ENCODE measurements at regions not wholly inside any gene's neighbourhood (a gene's known extent, or its start where the extent isn't known, plus 50 kb on each side); places are given as distances from the start of the nearest gene placed in this dataset.

DNA sequence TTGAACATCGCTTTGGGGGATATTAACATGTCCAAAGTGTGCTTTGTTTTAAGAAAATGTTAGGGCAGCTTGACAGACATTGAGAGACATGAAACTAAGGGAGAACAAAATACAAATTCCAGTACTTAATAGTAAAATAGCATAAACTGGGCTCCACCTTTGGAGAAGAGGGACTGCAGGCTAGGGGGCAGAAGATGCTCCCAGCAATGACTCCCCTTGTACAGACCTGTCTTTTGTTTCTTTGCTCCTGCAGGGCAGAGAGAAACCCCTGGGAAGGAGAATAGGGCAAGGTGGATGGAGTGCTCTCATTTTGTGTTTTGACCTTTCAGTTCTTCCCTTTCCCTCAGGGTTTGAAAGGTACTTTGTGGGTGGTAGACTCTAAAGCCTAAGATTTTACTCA is 115.6 kb upstream of the PLCB4 start:
- H3K27ac ChIP-seq (ENCODE audit: low read depth in 1 of 3, low read length in 2 of 3), result no peak overlapping the region
- FAIRE-seq, result no peak
- no peak for DNase-seq

DNA sequence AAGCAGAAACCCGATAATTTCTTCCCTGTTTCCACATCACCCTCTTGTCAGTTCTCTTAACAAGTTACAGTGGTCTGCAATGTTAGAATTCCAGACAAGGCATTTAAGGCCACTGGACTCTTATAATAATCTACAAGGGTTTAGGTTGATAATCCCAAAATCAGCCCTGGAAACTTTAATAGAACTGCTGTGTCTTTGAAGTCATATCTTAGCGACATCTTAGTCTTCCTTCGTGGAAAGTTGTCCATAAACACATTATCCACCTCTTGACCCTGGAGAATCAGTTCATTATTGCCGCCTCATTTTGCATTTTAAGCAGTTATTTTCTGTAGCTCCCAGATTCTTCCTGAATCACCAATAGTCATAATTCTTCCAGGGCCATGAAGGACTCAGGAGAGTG is 108.6 kb upstream of the PLCB4 start:
- peaks cover 0 to 3% of the 10 kb centered on the region in 2 donors for H3K9me3 ChIP-seq (ENCODE audit: control insufficient read depth in 2 of 2, insufficient read depth in 1 of 2, low read depth in 1 of 2, low read length in 1 of 2)
- WGBS, 3 donors, result 89 to 94% (median 90%) methylated on average over 4 of the region's 4 CpGs
- no peak for FAIRE-seq
- no peaks in the 10 kb centered on the region for H3K4me1 ChIP-seq (ENCODE audit: control insufficient read depth in 3 of 3, insufficient read depth in 2 of 3, low read depth in 1 of 3, low read length in 2 of 3)
- H3K36me3 ChIP-seq (ENCODE audit: control insufficient read depth in 3 of 3, insufficient read depth in 2 of 3, low read depth in 1 of 3, low read length in 3 of 3), result no peaks in the 10 kb centered on the region
- H3K27ac ChIP-seq (ENCODE audit: low read depth in 1 of 3, low read length in 2 of 3), result no peak overlapping the region
- no peaks in the 10 kb centered on the region for H3K27me3 ChIP-seq (ENCODE audit: control insufficient read depth in 3 of 3, insufficient read depth in 3 of 3, low read length in 3 of 3)
- H3K4me3 ChIP-seq (ENCODE audit: low read depth in 1 of 3, low read length in 3 of 3), result no peak overlapping the region
- DNase-seq, result no peak

More for the DNA sequence above, 115.6 kb upstream of the PLCB4 start:
- 76 to 86% (median 85%) methylated on average over 1 of the region's 1 CpG for WGBS, 3 donors
- H3K9me3 ChIP-seq (ENCODE audit: control insufficient read depth in 2 of 2, insufficient read depth in 1 of 2, low read depth in 1 of 2, low read length in 1 of 2), result peaks cover 0 to 7% of the 10 kb centered on the region in 2 donors
- H3K36me3 ChIP-seq (ENCODE audit: control insufficient read depth in 3 of 3, insufficient read depth in 2 of 3, low read depth in 1 of 3, low read length in 3 of 3), result no peaks in the 10 kb centered on the region
- no peaks in the 10 kb centered on the region for H3K4me1 ChIP-seq (ENCODE audit: control insufficient read depth in 3 of 3, insufficient read depth in 2 of 3, low read depth in 1 of 3, low read length in 2 of 3)
- no peaks in the 10 kb centered on the region for H3K27me3 ChIP-seq (ENCODE audit: control insufficient read depth in 3 of 3, insufficient read depth in 3 of 3, low read length in 3 of 3)
- H3K4me3 ChIP-seq (ENCODE audit: low read depth in 1 of 3, low read length in 3 of 3), result no peak overlapping the region

DNA sequence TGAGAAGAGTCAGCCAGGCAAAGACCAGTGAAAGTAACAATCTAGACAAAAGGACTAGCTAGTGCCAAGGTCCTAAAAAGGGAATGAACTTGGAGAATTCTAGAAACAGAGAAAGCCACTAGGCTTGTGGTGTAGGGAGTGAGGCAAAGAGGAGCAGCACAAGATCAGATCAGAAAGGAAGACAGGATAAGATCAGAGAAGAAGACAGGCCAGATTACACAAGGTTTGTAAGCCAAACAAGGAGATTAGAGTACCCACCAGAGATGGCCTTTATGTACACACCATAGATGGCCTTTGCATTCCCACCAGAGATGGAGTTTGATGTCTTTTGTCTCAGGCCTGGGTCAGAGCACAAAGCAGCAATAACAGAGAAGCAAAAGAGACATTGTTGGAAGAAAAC is 105.6 kb upstream of the PLCB4 start:
- Histone ChIP-seq H3K27ac (ENCODE audit: low read depth in 1 of 3, low read length in 2 of 3) (no peak overlapping the region), H3K27me3 (ENCODE audit: control insufficient read depth in 3 of 3, insufficient read depth in 3 of 3, low read length in 3 of 3) (no peaks in the 10 kb centered on the region), H3K36me3 (ENCODE audit: control insufficient read depth in 3 of 3, insufficient read depth in 2 of 3, low read depth in 1 of 3, low read length in 3 of 3) (no peaks in the 10 kb centered on the region), H3K4me3 (ENCODE audit: low read depth in 1 of 3, low read length in 3 of 3) (no peak overlapping the region), H3K4me1 (ENCODE audit: control insufficient read depth in 3 of 3, insufficient read depth in 2 of 3, low read depth in 1 of 3, low read length in 2 of 3) (no peaks in the 10 kb centered on the region), H3K9me3 (ENCODE audit: control insufficient read depth in 2 of 2, insufficient read depth in 1 of 2, low read depth in 1 of 2, low read length in 1 of 2) (no peaks in the 10 kb centered on the region)
- FAIRE-seq (no peak), DNase-seq (no peak)

DNA sequence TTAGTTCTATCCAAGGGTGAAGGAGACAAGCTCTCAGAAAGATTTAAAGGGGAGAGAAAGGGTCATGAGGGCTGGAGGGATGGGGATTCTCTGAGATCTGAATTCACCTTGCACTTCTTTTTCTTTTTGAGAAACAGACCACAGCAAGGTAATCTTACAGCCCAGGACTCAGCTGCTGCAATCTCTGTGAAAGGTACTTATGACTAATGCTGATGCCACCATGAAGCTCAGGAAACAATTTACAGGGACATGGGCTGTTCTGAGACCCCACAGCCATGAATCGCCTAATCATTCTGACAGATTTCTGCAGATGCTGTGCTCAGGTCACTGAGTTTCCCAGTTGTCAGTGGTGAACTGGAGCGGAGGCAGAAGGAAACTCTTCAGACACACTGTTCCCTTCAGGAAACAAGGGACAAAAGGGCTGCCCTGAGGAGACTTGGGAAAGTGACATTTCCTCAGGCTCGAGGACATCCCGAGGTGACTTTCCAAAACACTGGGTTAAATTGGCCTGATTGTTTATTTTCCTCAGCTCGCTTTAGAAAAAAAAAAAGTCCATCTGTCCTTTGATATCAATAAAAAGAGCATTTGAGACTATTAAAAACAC is 103.8 kb upstream of the PLCB4 start:
- H3K27me3 ChIP-seq (ENCODE audit: control insufficient read depth in 3 of 3, insufficient read depth in 3 of 3, low read length in 3 of 3), result no peaks in the 10 kb centered on the region
- WGBS, 3 donors, result 75 to 81% (median 80%) methylated on average over 5 of the region's 5 CpGs
- no peaks in the 10 kb centered on the region for H3K9me3 ChIP-seq (ENCODE audit: control insufficient read depth in 2 of 2, insufficient read depth in 1 of 2, low read depth in 1 of 2, low read length in 1 of 2)
- no peaks in the 10 kb centered on the region for H3K36me3 ChIP-seq (ENCODE audit: control insufficient read depth in 3 of 3, insufficient read depth in 2 of 3, low read depth in 1 of 3, low read length in 3 of 3)
- FAIRE-seq, result no peak
- no peak overlapping the region for H3K4me3 ChIP-seq (ENCODE audit: low read depth in 1 of 3, low read length in 3 of 3)
- no peaks in the 10 kb centered on the region for H3K4me1 ChIP-seq (ENCODE audit: control insufficient read depth in 3 of 3, insufficient read depth in 2 of 3, low read depth in 1 of 3, low read length in 2 of 3)
- H3K27ac ChIP-seq (ENCODE audit: low read depth in 1 of 3, low read length in 2 of 3), result no peak overlapping the region
- no peak for DNase-seq

DNA sequence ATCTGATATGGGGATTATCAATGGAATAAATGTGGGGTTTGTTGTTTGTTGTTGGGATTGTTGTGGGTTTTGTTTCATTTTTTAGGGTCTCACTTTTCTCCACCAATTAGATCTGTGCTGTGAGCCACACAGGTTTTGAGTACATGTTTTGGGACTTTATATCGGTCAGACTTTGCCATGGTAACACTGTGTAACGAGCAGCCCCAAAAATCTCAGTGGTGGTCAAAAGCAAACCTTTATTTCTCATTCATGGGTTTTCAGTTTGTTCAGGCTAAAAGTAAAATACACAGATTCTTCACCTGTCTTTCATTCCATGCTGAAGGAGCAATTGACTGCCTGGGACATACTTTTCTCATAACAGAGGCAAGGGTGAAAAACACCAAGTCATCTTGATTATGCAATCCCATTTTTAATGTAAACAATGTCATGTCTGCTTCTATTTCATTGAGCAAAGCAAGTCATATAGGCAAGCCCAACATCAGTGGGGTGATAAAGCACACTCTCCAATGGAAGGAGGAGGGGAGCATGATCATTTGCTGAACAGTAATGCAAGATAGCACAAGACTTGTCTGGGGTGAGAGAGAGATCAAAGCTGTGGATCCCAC is 101.1 kb upstream of the PLCB4 start:
- Histone ChIP-seq H3K4me3 (ENCODE audit: low read depth in 1 of 3, low read length in 3 of 3) (no peak overlapping the region), H3K9me3 (ENCODE audit: control insufficient read depth in 2 of 2, insufficient read depth in 1 of 2, low read depth in 1 of 2, low read length in 1 of 2) (no peaks in the 10 kb centered on the region), H3K27ac (ENCODE audit: low read depth in 1 of 3, low read length in 2 of 3) (no peak overlapping the region), H3K27me3 (ENCODE audit: control insufficient read depth in 3 of 3, insufficient read depth in 3 of 3, low read length in 3 of 3) (no peaks in the 10 kb centered on the region), H3K36me3 (ENCODE audit: control insufficient read depth in 3 of 3, insufficient read depth in 2 of 3, low read depth in 1 of 3, low read length in 3 of 3) (no peaks in the 10 kb centered on the region), H3K4me1 (ENCODE audit: control insufficient read depth in 3 of 3, insufficient read depth in 2 of 3, low read depth in 1 of 3, low read length in 2 of 3) (no peaks in the 10 kb centered on the region)
- no peak for FAIRE-seq
- DNase-seq, result no peak
- WGBS, 3 donors, result 79 to 94% (median 89%) methylated on average over 2 of the region's 2 CpGs

DNA sequence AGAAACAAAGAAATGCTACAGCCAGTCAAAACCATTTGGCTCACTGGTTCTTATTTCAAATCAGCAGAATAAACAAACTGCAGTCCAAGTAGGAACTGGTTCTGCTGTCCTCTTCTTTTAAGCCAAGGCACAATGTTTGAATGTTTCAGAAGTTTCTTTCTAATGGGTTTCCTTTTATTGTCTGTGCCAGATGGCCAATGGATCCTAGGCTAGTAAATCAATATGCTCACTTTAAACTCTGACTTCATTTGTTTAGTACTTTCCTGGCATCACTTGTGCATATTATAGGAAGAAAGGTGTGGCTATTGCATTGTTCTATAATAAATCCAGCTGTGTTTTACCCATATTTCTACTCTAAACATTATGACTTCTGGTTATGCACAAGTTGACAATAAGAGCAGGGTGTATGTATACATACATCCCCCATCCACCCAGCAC is 99.7 kb upstream of the PLCB4 start:
- Histone ChIP-seq H3K4me1 (ENCODE audit: control insufficient read depth in 3 of 3, insufficient read depth in 2 of 3, low read depth in 1 of 3, low read length in 2 of 3) (no peaks in the 10 kb centered on the region), H3K36me3 (ENCODE audit: control insufficient read depth in 3 of 3, insufficient read depth in 2 of 3, low read depth in 1 of 3, low read length in 3 of 3) (no peaks in the 10 kb centered on the region), H3K9me3 (ENCODE audit: control insufficient read depth in 2 of 2, insufficient read depth in 1 of 2, low read depth in 1 of 2, low read length in 1 of 2) (no peaks in the 10 kb centered on the region), H3K27ac (ENCODE audit: low read depth in 1 of 3, low read length in 2 of 3) (no peak overlapping the region), H3K27me3 (ENCODE audit: control insufficient read depth in 3 of 3, insufficient read depth in 3 of 3, low read length in 3 of 3) (no peaks in the 10 kb centered on the region), H3K4me3 (ENCODE audit: low read depth in 1 of 3, low read length in 3 of 3) (no peak overlapping the region)
- peak; percentile 3 to 44 for DNase-seq
- no peak for FAIRE-seq

DNA sequence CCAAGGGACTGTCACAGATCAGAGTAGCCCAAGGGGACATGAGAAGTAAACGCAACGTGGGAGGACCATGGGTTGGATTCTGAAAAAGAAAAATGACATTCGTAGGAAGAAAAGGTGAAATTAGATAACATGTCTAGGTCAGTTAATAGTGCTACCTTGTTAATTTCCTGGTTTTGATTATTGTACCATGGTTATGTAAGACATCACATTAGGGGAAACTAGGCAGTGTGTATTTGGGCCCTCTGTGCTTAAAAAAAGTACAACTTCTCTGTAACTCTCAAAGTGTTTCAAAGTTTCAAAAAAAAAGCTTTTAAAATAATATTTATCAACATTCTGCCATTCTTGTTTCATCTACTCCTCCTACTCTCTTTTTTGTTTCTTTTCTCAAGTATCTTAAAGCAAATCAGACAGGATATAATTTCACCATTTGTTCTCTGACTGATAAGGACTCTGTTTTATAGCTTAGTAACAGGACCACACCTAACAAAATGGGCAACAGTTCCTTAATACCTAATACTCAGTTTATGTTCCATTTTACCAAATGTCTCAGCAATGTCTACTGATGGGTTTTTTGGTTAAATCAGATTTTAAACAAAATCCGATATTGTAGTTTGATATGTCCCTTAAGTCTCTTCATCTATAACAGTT is 97.1 kb upstream of the PLCB4 start:
- Histone ChIP-seq H3K36me3 (ENCODE audit: control insufficient read depth in 3 of 3, insufficient read depth in 2 of 3, low read depth in 1 of 3, low read length in 3 of 3) (no peaks in the 10 kb centered on the region), H3K27me3 (ENCODE audit: control insufficient read depth in 3 of 3, insufficient read depth in 3 of 3, low read length in 3 of 3) (no peaks in the 10 kb centered on the region), H3K4me3 (ENCODE audit: low read depth in 1 of 3, low read length in 3 of 3) (no peak overlapping the region), H3K4me1 (ENCODE audit: control insufficient read depth in 3 of 3, insufficient read depth in 2 of 3, low read depth in 1 of 3, low read length in 2 of 3) (no peaks in the 10 kb centered on the region), H3K9me3 (ENCODE audit: control insufficient read depth in 2 of 2, insufficient read depth in 1 of 2, low read depth in 1 of 2, low read length in 1 of 2) (no peaks in the 10 kb centered on the region), H3K27ac (ENCODE audit: low read depth in 1 of 3, low read length in 2 of 3) (no peak overlapping the region)
- DNase-seq, result peak in 1 of 2 donors; percentile 12
- FAIRE-seq, result no peak
- WGBS, 3 donors, result 69 to 77% (median 72%) methylated on average over 4 of the region's 4 CpGs

DNA sequence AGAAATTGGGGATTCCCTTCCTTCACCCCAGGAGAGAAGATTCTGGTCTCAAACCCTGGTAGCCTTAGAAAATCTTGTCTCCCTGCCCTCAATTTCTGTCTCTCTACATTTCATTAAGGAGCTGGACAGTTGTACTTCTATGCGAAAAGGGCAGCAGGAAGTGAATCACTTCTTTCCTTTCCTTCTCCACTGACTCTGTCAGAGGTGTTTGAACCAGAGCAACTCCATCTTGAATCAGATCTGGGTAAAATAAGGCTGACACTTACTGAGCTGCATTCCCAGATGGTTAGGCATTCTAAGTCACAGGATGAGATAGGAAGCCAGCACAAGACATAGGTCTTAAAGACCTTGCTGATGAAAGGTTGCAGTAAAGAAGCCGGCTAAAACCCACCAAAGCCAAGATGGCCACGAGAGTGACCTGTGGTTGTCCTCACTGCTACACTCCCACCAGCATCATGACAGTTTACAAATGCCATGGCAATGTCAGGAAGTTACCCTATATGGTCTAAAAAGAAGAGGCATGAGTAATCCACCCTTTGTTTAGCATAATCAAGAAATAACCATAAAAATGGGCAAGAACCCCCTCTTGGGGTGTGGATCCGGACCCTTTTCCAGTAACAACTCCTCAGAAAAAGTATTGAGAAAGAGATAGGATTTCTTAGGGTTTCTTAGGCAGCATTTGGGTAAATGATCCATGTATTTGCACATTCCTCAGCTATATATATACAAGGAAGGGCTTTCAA is 95.8 kb upstream of the PLCB4 start:
- H3K4me3 ChIP-seq (ENCODE audit: low read depth in 1 of 3, low read length in 3 of 3), result no peak overlapping the region
- WGBS, 3 donors, result 77 to 87% (median 86%) methylated on average over 4 of the region's 4 CpGs
- no peaks in the 10 kb centered on the region for H3K27me3 ChIP-seq (ENCODE audit: control insufficient read depth in 3 of 3, insufficient read depth in 3 of 3, low read length in 3 of 3)
- DNase-seq (no peak), FAIRE-seq (no peak)
- H3K27ac ChIP-seq (ENCODE audit: low read depth in 1 of 3, low read length in 2 of 3), result no peak overlapping the region
- no peaks in the 10 kb centered on the region for H3K9me3 ChIP-seq (ENCODE audit: control insufficient read depth in 2 of 2, insufficient read depth in 1 of 2, low read depth in 1 of 2, low read length in 1 of 2)
- no peaks in the 10 kb centered on the region for H3K36me3 ChIP-seq (ENCODE audit: control insufficient read depth in 3 of 3, insufficient read depth in 2 of 3, low read depth in 1 of 3, low read length in 3 of 3)
- H3K4me1 ChIP-seq (ENCODE audit: control insufficient read depth in 3 of 3, insufficient read depth in 2 of 3, low read depth in 1 of 3, low read length in 2 of 3), result no peaks in the 10 kb centered on the region

Data from small intestine (tissue), 7 donors.